ENCODE measurements at regions not wholly inside any gene's neighbourhood (a gene's known extent, or its start where the extent isn't known, plus 50 kb on each side); places are given as distances from the start of the nearest gene placed in this dataset.
"Not testable (repeated sequence)": the region's sequence is repeated elsewhere in the genome, so short reads cannot be mapped to it uniquely, and the experiment has no call there.

GRCh38 chr9:82777366-82777765 lies 285.6 kb downstream of the RASEF start:
- Histone ChIP-seq H3K36me3 (ENCODE audit: control insufficient read depth, insufficient read depth, low read length) (no peaks in the 10 kb centered on the region), H3K4me3 (ENCODE audit: low read depth, low read length) (no peak overlapping the region), H3K27me3 (ENCODE audit: control insufficient read depth, insufficient read depth, low read length) (no peaks in the 10 kb centered on the region)
- no peak for TF ChIP-seq CTCF (IDR thresholded peaks at IDR 0.05; ENCODE audit: insufficient read depth, low read length, severe bottlenecking)
- no peak for FAIRE-seq
- DNase-seq (ENCODE audit: low read depth), result no peak

GRCh38 chr9:82778923-82779322 lies 284.0 kb downstream of the RASEF start:
- DNase-seq (ENCODE audit: low read depth); H3K36me3 ChIP-seq (ENCODE audit: control insufficient read depth, insufficient read depth, low read length); H3K27me3 ChIP-seq (ENCODE audit: control insufficient read depth, insufficient read depth, low read length); H3K4me3 ChIP-seq (ENCODE audit: low read depth, low read length); FAIRE-seq: not testable (repeated sequence)

GRCh38 chr9:82780017-82780416 lies 282.9 kb downstream of the RASEF start:
- Histone ChIP-seq H3K27me3 (ENCODE audit: control insufficient read depth, insufficient read depth, low read length) (no peaks in the 10 kb centered on the region), H3K4me3 (ENCODE audit: low read depth, low read length) (no peak overlapping the region), H3K36me3 (ENCODE audit: control insufficient read depth, insufficient read depth, low read length) (no peaks in the 10 kb centered on the region)
- TF ChIP-seq CTCF (IDR thresholded peaks at IDR 0.05; ENCODE audit: insufficient read depth, low read length, severe bottlenecking), result no peak
- FAIRE-seq (no peak), DNase-seq (ENCODE audit: low read depth) (no peak)

GRCh38 chr9:82781921-82782392 lies 281.0 kb downstream of the RASEF start:
- DNase-seq (ENCODE audit: low read depth), result no peak
- no peaks in the 10 kb centered on the region for H3K36me3 ChIP-seq (ENCODE audit: control insufficient read depth, insufficient read depth, low read length)
- TF ChIP-seq CTCF (IDR thresholded peaks at IDR 0.05; ENCODE audit: insufficient read depth, low read length, severe bottlenecking), result no peak
- no peak for FAIRE-seq
- H3K4me3 ChIP-seq (ENCODE audit: low read depth, low read length), result no peak overlapping the region
- no peaks in the 10 kb centered on the region for H3K27me3 ChIP-seq (ENCODE audit: control insufficient read depth, insufficient read depth, low read length)

DNA sequence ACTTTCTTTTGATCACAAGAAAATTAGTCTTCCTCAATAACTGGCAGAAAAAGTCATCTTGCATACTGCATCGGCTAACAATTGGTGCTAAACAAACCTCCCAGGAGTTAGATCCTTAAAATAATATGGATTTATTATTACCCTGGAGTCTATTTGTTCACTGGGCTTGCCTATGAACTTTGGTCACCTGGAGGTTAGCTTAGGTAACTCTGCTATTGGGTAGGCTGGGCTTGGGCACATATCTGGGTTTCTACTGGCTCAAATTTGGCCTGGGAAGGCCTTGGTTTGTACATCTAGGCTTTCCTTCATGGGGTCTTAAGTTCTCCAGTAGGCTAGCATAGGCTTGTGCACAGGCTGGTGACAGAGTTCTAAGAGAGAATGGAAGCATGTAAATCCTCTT lies 279.9 kb downstream of the RASEF start:
- Histone ChIP-seq H3K36me3 (ENCODE audit: control insufficient read depth, insufficient read depth, low read length) (no peaks in the 10 kb centered on the region), H3K27me3 (ENCODE audit: control insufficient read depth, insufficient read depth, low read length) (no peaks in the 10 kb centered on the region), H3K4me3 (ENCODE audit: low read depth, low read length) (no peak overlapping the region)
- TF ChIP-seq CTCF (IDR thresholded peaks at IDR 0.05; ENCODE audit: insufficient read depth, low read length, severe bottlenecking), result no peak
- no peak for FAIRE-seq
- no peak for DNase-seq (ENCODE audit: low read depth)

DNA sequence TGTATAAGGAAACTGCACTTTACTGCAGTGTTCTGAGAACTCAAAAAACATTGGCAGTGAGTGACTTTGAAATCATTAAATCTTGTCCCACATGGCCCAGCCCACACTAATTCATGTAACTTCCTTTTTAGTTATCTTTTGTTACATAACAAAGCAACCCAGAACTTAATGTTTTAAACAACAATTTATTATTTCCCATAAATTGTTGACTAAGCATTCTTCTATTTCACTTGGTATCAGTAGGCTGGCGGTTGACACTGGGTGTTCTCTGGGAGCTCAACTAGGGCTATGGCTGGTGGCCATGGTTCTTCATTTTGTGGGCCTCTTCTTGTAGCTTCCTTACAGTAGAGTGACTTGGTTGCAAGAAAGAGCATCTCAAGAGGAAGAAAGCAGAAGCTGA lies 278.4 kb downstream of the RASEF start:
- FAIRE-seq (no peak), DNase-seq (ENCODE audit: low read depth) (no peak)
- H3K4me3 ChIP-seq (ENCODE audit: low read depth, low read length), result no peak overlapping the region
- no peaks in the 10 kb centered on the region for H3K36me3 ChIP-seq (ENCODE audit: control insufficient read depth, insufficient read depth, low read length)
- no peaks in the 10 kb centered on the region for H3K27me3 ChIP-seq (ENCODE audit: control insufficient read depth, insufficient read depth, low read length)
- TF ChIP-seq CTCF (IDR thresholded peaks at IDR 0.05; ENCODE audit: insufficient read depth, low read length, severe bottlenecking), result no peak

Measured in bronchial epithelial cell (primary cell).